MV-4-11 (cell line): ENCODE measurements at regions not wholly inside any gene's neighbourhood (a gene's known extent, or its start where the extent isn't known, plus 50 kb on each side); places are given as distances from the start of the nearest gene placed in this dataset.

Experiments
- DNase-seq: peaks from one replicate; lab custom pipeline; 2025; lab: John Stamatoyannopoulos, UW

DNA sequence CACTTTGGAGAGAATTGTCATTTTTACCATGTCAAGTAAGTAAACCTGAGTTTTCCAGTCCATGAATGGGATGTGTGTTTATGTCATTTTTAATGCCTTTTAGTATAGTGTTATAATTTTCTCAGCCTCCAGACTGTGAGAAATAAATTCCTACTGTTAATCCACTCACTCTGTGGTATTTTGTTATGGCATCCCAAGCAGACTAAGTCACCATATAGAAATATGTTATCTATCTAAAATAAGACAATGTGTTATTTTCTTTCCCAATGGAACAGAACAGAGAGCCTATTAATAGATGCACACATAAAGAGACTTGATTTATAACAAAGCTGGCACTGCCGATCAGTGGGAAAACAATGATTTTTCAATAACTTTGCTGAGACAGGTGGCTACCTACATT, 70.2 kb upstream of the SLC4A11 start:
- DNase-seq = no peak

DNA sequence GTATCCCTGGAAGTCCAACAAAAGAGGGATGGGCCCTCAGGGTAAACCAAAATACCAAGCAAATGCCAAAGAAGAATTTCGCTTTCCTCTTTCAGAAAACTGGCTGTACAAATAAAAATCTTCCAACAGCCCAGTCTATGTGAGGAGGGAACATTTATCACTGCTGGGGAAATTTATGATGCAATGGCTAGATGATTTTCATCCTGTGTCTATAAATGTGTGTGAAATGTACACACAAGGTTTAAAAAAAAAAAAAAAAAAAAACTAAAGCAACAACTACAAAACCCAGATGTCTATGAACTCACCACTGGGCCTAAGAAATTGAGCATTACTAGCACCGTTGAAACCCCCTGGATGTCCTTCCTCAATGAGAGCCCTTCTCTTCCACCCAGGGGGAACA, 68.7 kb upstream of the SLC4A11 start:
- no peak for DNase-seq

DNA sequence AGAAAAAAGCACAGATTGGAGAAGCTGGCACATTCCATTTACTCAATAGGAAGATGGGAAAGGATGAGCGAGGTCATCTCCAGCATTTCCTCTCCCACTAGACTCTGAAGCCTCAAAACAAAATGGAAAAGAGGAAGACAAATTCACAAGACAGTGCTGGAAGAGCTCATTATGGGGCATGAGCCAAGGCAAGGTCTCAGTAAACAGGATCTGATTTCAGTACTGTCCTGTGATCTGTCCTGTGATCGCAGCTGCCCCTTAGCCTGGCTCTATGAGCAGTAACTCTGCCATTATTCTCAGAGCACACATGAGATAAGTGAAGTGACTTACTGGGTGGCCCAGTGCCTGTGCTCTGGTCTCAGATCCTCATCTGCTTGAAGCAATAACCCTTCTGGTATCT, 68.1 kb upstream of the SLC4A11 start:
- DNase-seq = no peak

DNA sequence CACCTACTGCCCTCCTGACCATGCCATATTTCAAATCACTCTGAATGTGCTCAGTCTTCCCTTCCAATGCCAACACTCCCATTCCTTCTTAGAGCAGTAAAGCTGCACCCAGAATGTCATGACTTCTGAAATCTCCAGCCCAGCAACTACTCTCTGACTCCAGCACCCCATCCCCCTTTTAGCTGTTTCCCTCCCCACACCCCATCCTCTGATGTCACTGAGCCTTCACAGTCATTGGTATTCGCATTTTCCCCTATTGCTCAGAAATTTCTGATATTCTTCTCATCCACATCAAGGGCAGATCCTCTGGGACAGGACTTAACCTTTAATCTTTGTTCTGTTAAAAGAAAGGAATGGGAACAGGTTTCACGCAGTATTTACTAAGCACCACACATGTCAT, 67.1 kb upstream of the SLC4A11 start:
- no peak for DNase-seq

DNA sequence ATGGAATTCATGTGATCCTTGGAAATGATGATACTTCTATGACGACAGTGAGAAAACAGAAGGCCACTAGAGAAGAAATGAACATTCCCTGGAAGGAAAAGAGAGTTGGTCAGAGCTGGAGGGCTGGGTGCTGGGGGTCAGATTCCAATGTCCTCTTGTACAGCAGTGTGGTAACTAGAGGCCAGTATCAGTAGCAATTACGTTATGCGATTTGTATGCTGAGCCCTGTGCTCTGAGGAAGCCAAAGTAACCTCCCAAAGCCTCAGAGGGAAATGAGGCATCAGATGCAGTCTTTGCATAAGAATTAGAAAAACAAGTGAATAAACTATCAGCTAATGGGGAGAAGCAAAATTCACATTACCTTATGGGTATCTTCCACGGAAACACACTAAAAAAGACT, 65.5 kb upstream of the SLC4A11 start:
- no peak for DNase-seq

DNA sequence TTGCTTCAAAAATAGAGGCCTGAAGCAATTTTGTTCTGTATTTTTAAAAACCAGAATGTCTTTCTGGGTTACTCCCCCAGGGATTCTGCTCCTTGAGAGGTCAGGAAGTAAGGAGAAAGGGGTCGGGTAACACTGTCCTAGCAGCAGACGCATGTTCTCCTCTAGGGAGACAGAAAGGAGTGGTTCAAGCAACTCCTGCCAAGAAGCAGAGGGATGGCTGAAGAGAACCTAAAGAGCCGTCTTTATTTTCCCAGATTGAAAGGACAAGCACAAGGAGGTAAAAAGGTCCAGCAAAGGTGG, 58.0 kb upstream of the SLC4A11 start:
- no peak for DNase-seq

DNA sequence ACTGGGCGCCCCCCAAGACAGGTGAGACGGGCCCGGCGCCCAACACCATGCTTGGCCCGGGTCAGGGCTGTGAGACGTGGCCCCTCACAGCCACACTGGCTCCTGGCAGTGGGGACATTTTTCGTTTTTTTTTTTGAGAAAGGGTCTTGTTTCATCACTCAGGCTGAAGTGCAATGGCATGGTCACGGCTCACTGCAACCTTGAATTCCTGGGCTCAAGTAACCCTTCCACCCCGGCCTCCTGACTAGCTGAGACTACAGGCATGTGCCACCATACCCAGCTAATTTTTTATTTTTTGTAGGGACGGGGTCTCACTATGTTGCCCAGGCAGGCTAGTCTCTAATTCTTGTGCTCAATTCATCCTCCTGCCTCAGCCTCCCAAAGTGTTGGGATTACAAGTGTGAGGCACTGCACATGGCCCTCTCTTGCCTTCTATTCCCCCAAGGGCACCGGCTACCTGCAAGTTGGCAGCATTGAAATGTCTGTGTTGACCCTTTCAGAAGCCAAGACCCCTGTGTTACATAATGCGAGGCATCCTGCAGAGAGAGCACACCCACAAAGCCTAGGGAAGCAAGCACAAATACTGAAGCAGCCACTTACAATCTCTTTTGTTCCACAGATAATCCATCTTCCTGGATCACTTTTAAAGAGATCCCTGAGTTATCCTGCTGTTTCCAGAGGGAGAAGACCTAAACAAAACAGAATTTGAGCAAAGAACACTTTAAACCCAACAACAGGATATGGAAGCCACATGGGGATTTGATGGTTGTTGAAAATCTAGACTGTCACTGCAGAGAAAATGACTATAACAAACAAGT, 57.5 kb upstream of the SLC4A11 start:
- DNase-seq = no peak
